Activated T-helper 1 cell treated with Interleukin-2 at 50 U/mL for 16 hours (primary cell): ENCODE measurements at regions not wholly inside any gene's neighbourhood (a gene's known extent, or its start where the extent isn't known, plus 50 kb on each side); places are given as distances from the start of the nearest gene placed in this dataset.

Experiments used
- DNase-seq: peaks from one replicate; pipeline ENCODE4 v3.0.0-alpha.2; 2020; ENCODE audit warnings: low read depth

DNA sequence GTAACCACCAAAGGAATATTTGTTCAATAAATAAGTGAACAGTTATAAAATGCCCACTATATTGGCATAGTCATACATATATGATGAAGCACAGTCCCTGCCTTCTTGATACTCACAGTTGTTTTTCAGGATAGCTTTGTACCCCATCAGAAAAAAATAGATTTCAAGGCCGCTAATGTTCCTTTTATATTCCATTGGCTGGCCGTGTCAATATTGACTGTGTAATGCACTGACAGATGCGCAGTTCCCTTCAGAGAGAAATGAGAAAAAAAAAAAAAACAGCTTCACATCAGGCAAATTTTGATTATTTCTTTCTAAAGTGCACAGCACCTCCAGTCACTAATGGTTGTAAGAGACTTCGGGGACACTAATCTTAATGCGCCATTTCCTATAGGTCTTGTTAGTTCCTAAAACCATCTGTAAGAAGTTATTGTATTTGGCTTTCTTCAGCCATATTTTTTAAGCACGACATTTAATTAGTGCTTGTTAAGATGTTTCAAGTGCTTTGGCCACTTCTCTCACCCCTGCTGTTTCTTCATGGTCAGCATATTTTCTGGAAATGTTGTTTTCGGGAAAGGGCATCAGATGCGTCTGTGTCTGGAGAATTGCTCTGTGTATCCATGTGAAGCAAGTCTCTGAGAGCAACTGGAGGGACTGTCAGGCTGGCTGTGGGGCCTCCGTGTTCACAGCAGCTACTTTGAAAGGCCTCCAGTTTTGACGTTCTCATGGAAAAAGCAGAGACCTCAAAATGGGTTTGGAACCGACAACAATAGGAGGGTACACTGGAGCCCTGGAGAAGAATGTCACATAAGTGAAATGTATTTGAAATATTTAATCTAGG lies 378.3 kb downstream of the MTX2 start:
- no peak for DNase-seq

DNA sequence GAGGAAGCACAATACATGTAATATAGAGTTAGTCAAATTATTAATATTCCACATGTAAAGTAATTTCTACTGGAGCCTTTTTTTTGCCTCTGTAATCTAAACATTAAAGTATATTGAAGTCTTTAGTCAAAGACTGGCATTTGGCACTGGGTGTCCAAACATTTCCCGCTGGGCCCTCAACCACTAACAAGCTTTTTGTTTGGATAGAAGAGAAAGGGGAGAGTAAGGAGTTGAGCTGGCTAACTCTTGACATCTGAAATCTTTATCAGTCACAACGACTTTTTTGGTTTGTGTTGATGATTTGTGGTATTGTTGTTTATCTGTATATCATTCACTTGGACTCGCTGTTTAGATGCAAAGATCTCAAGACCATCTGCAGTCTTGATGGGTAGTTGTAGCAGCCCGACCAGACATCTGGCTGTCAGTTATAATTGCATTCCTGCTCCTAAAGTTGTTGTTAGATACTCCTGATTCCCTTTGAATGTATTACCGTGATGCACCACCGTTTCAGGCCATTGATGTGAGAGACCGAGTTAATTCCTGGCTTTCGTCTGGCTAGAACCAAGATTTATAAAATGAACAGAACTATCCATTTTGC lies 379.6 kb downstream of the MTX2 start:
- DNase-seq: no peak

DNA sequence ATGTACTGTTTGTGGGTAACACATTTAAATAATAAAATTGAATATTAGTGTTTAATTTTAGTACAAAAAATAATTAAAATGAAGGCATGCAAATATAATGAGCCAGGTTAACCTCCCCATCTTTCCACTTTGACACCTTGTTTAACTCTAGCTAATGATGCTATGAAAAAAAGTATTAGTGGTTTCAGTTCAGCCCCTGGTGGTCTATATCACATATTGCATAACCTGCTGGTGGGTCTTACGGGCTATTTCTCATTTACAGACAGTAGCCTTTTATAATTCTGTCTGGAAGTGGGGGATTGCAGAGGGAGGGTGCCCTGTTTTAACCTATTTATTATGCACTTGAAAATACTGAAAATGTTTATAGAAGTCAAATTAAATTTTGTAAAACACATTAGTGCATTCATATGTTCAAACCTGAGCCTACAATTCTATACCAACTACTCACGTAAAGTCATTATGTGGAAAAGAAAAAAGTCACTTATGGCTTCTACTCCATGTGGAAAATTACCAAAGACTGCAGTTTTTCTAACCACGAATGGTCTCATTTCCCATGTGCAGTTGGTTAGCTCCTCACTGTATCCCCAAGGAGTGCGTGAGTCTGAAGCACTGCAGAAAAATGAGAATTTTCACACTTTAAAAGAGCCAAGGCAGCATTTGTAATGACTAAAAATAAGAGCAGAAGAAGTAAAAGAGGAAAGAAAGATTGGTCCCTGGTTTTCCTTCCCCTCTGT lies 381.0 kb downstream of the MTX2 start:
- DNase-seq: no peak

DNA sequence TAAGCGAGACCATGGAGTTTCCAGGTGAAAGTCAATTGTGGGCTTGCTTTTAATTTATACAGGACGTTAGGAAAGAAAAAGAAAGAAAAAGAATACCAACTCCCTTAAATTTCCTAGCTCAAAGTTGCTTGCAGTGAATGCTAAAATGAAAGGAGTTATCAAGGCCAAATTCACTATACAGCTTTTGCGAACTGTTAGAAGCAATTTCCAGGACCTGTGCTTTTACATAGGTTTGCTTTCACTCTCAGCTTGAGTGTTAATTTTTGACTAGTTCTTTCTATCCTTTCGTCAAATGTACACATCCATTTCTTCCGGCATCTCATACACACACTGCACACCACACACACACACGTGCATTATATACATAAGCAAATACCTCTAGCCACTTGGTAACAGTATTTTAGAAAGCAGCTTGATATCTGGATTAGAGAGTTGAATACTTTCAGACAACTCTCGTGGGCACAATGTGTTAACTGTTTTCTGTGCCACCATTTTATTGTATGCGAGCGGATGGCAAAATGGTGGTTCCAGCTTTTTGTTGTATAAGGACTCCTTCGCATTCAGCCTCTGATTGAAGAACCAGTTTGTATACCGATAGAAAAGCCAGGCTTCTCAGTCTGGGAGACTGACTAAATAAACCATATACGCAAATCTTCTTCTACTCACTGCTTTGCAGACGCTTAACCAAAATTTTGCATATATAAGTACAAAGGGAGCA lies 381.8 kb downstream of the MTX2 start:
- no peak for DNase-seq

DNA sequence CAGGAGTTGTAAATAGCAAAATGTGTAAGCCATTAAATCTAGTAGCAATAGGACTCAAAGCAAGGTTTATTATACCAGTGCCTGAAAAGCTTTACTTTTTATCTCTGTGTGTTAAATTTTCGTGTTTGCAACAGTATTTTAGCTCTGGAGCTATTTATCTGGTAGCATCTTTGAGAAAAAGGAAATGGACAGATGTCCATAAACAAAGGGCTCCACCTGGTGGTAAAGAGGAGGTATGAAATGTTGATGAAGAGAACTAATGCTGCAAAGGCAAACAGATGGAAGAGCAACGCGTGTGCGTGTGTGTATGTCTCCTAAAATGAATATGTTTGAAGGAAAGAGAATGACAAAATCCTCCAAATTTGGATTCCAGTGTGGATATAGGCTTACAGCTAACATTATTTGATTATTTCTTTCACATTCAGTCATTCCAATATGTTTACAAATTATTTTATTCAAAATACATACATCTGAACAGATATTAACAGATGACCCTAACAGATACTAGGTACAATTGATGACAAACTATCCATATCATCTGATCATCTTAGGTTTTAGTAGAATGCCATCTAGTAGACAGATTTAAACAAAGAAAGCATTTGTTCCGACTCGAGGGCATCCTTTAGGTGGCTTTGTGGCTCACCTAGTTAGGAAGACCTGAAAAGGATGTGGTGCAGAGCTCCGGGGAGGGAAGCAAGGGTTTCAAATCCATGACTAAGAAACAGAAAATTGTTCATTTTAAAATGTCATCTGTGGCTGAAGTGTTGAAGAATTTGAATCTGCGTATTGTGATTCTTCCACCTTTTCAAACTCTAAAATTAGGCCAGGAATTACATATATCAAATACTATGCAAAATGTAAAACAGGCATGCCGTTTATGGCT lies 383.3 kb downstream of the MTX2 start:
- no peak for DNase-seq

DNA sequence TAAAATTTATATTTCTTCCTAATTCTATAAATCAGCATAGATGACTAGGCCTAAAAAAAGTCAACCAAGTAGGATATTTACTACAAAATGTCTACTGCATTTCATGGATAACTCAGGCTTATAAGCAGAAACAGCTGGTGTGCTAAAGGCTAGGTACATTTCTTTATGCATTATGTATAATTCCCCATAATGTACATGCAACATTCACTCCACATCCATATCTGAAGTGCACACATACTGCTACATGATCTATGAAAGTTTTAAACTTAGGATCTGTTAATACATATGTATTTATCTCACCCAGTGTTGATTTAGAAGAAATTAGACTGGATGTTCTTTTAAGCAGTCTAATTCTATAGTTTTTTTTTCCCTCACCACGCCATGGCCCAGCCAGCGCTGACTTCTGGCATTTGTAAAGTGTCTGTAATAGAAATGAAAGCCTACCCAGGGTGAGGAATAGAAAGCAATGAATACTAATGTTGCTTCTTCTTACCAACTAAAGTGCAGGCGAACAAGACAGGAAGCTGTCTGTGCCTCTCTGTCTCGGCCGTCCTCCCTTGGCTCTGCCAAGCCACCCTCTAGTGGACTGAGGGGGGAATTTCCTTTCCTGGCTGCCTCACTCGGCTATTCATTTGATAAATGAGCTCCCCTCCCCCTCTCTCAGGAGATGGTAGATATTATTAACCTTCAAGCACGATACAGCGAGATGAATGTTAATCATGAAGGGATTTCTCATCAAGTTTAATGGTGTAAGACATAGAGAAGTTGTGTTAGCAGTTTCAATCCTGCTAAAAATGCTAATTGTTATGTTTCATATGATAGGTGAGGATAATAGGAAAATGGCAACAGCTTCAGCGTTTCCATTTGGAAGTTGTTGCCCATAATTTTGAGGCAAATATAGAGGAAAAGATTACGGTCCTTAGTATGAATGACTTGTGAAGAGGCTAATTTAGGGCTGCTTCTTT lies 384.5 kb downstream of the MTX2 start:
- DNase-seq: no peak

DNA sequence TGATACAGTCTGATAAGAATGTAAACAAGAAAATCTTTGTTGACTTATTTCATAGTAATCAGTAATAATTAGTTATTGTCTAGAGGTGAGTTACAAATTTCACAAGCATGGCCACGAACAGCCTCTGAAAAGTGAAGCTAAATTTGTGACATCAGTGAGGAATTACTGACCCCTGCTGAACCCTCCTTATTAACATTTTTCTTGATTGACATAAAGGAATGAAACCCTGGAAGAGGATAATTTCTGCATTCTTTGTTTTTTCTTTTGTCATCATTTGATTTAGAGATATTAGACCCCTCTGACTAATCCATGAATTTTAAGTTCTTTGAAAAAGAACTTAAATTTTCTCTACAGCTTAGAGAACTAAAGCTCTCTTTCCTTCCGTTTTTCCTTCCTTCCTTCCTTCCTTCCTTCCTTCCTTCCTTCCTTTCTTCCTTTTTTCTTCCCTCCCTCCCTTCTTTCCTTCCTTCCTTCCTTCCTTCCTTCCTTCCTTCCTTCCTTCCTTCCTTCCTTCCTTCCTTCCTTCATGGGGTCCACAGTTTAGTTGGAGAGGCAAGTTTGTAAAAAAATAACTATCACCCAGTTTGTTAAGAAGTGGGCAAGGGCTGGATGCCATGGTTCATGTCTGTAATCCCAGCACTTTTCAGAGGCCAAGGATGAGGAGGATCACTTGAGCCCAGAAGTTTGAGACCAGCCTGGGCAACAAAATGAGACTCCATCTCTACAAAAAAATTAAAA lies 387.0 kb downstream of the MTX2 start:
- no peak for DNase-seq

DNA sequence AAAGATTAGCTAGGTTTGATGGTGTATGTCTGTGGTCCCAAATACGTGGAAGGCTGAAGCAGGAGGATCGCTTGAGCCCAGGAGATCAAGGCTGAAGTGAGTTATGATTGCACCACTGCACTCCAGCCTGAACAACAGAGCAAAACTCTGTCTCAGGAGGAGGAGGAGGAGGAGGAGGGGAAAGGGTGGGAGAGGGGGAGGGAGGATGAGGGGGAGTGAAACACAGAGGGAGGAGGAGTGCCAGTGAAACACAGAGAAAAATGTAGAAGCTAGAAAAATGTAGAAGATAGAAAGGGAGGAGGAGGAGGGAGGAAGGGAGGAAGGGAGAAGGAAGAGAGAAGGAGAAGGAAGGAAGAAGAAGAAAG lies 387.5 kb downstream of the MTX2 start:
- no peak for DNase-seq

DNA sequence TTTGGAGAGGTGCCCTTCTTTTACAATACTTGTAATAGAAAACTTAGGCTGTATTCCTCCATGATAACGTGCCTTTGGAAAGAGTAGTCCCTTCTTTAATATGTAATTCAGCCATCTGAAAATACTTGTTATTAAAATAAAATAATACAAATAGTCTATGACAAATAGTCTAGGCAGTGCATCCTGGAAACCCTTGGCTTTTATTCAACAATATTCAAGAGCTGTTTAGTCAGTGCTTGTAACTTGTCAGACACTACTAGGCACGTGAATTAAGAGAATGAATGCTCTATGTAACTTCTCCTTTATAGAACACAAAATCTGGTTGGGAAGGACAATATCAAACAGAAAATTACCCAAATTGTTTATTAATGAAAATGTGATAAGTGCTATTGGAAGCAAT lies 388.2 kb downstream of the MTX2 start:
- no peak for DNase-seq

DNA sequence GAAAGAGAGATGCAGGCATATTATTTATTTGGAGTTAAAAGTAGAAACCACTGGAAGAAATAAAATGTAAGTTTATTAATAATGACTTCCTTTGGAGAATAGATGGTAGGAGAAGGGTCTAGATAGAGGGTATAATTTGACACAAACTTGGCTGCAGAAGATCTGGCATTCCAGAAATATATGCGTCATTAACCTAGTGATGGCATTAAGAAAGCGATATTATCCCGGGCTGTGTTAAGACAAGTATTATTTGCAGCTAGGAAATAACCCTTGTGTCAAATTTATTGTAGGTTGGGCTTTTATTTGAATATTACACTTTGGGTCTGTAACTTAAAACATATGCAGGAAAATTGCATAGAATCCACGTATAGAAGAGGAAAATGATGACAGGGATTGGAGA lies 389.5 kb downstream of the MTX2 start:
- DNase-seq: no peak

DNA sequence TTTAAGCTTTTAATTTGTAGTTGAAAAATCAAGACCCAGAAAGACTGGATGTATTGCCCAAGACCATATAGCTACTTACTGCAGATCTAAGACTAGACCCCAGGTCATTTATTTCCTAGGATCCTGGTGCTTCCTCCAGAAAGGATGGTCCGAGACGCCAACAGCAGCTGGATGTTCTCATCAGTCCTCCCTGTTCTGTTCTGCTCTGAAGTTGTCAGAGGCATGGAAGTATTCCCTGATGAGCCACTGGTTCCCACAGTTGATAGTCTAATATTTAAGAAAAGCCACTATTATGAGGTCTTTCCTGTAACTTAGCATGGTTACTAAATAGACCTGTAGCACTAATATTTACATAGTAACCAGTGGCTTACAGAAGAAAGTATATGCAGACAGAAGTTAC lies 393.5 kb downstream of the MTX2 start:
- DNase-seq: no peak

DNA sequence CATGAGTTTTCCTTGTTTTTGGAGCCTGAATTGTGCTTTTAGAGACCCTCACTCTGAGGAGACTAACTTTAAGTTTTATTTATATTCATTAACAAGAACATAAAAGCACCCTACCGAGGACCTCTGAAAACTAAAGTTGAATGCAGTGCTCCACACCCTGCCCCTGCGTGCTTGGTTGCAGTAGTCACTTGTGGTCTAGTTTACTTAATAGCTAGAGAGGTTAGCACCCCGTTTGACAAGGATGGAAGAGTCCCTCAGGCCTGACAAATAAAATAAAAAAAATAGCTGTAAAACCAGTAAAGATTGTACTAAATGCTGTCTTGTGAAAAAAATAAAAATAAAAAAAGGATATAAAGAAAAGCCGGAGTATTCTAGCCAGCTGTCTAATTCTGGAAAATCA lies 395.2 kb downstream of the MTX2 start:
- DNase-seq: no peak

DNA sequence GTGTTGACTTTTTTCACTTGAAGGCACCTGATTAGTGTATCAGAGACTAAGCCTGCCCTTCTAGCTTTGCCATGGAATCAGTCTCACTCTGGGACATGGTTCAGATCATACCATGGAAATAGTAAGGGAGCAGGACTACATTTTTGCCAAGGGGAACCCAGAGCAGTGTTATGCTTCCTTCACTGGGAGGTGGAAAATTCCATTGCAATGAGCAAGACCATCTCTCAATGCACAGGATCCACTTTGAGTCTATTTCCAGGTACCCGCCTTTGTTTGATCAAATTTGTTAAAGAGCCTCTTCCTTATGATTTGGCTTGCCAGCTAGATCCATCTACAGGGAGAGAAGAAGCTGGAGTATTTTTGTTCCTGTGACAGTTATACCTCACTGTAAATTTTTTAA lies 395.8 kb downstream of the MTX2 start:
- no peak for DNase-seq

DNA sequence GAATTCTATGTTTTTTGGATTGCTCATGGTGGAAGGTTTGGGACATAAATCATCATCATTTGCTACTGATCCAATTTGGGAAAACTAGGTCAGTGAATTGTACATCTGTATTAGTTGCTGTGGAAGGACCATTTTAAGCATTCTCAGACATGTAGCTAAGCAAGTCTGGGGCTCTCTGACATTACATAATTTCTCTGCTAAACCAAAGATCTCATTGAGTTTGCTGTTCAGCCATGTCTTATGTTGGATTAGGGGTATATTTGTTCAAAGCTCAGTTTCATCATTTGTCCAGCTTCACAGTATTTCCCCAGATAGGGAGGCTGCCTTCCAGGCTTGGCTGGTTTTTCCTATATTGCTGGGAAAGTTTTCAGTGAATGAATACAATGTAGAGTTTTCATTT lies 399.7 kb downstream of the MTX2 start:
- DNase-seq: no peak

DNA sequence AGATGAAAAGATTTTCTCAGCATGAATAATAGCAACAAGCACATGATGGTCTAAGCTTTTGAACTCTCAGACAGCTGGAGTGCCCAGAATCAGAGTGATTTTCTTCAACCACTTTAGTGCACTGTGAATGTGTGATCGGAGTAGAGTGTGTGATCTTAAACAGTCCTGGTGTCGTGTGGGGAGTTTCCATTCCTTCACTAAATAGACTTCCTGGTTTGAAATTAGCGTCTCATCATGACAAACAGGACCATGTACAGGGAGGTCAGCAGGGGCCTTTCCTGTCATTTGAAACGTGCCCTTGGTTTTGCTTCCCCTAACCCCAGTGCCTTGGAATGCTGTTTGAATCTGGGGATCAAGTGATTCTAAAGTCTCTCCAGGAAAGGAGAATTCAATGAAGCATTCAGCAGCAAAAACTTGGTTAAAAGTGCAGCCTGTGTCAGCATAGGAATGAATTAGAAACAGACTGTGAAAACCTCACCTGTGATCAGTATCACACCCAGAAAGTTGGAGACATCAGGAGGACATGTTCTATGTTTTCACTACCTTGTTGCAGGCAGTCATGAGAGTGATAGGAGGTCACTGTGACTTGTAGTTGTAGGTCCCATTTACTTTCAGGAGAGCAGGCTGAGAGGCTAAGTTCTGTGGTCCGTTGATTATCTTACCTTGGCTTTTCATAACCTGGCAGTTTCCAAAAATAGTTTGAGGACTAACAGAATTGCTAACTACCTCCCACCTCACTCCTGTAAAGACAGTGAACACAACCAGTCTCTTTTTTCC lies 400.3 kb downstream of the MTX2 start:
- DNase-seq: no peak

DNA sequence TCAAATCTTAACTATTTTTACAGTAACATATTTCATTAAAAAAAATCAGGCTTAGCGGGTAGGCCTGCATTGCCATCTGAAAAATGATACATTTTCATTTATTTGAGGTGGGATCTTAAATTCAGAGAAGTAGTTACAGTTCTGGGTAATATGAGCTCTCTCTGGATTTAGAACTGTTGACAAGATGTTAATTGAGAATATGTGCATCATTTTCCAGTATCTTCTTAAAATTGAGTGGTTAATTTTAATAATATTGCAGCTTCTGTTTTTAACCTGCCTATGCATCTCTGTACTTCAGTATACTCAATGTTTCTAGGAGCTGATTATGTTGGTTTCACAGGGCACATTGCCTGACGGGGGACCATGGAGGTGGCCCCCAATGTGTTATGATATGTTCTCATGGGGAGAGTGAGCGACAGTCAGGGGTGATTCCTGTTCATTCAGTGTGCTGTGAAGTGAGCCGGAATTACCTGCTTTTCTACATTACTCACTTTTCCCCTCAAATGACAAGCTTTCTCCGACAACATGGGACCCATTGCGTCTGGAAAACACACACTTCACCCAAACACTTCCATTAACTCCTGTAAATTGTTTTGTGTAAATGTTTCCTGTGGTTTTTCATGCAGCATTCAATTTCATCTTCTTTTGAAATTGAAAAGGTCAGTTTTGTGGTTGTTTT lies 406.2 kb downstream of the MTX2 start:
- DNase-seq: no peak

DNA sequence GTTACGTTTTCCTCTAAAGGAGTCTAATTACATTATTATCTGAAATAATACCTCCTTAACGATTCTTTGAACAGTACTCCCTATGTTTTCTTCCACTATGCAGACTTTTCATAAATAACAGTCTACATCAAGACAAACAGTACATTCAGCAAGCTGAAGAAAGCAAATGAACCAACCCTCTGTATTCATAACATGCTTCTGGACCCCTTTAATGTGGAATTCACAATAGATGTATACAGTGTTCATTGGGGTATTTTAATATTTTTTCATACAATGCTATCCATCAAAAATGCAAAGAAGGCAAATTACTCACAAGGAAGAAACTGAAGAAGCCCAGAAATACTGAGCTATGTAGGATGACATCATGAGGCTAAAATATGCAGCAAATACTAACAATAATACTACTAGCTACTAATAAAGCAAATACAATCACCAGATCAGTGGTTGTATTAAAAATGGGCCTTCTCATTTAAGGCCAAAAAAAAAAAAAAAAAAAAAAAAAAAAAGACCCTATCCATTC lies 408.6 kb downstream of the MTX2 start:
- no peak for DNase-seq

DNA sequence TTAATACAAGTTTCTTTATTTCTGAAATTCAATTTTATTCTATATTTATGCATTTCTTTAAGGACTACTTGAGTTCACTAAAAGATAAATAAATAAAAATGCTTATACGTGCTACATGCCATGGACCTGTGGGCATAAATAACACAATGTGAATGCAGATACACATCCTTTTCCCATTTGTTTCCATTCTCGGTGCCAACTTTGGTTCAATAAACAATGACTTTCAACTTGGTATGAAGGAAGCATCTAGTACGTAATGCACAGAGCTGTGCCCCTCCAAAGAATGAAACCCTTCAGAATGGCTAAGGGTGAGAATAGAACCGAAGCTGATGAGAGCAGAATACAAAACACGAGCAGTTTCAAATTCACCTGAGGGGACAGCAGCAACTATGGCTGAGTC lies 409.3 kb downstream of the MTX2 start:
- no peak for DNase-seq
